ENCODE measurements at regions not wholly inside any gene's neighbourhood (a gene's known extent, or its start where the extent isn't known, plus 50 kb on each side); places are given as distances from the start of the nearest gene placed in this dataset.

GRCh38 chr17:79325709-79326430 is 251.2 kb downstream of the ENGASE start:
- H3K27ac ChIP-seq (ENCODE audit: low read length): no peak overlapping the region

GRCh38 chr17:79324194-79324593 is 249.6 kb downstream of the ENGASE start:
- no peaks in the 10 kb centered on the region for H3K9me3 ChIP-seq (ENCODE audit: control insufficient read depth in 1 of 2, low read length in 2 of 2)
- no peaks in the 10 kb centered on the region for H3K27me3 ChIP-seq (ENCODE audit: low read depth, low read length)
- H3K4me3 ChIP-seq (ENCODE audit: low read depth in 1 of 2, low read length in 2 of 2): no peak overlapping the region
- no peak overlapping the region for H3K27ac ChIP-seq (ENCODE audit: low read length)
- peaks cover 0 to 5% of the 10 kb centered on the region in 2 donors for H3K36me3 ChIP-seq (ENCODE audit: control insufficient read depth in 1 of 2, insufficient read depth in 2 of 2, low read length in 2 of 2)
- no peaks in the 10 kb centered on the region for H3K4me1 ChIP-seq (ENCODE audit: control insufficient read depth in 1 of 2, insufficient read depth in 2 of 2, low read length in 2 of 2)

More at GRCh38 chr17:79325709-79326430, 251.2 kb downstream of the ENGASE start:
- H3K9me3 ChIP-seq (ENCODE audit: control insufficient read depth in 1 of 2, low read length in 2 of 2): no peaks in the 10 kb centered on the region
- H3K4me1 ChIP-seq (ENCODE audit: control insufficient read depth in 1 of 2, insufficient read depth in 2 of 2, low read length in 2 of 2): no peaks in the 10 kb centered on the region
- peaks cover 0 to 5% of the 10 kb centered on the region in 2 donors for H3K36me3 ChIP-seq (ENCODE audit: control insufficient read depth in 1 of 2, insufficient read depth in 2 of 2, low read length in 2 of 2)
- no peaks in the 10 kb centered on the region for H3K27me3 ChIP-seq (ENCODE audit: low read depth, low read length)
- no peak overlapping the region for H3K4me3 ChIP-seq (ENCODE audit: low read depth in 1 of 2, low read length in 2 of 2)

DNA sequence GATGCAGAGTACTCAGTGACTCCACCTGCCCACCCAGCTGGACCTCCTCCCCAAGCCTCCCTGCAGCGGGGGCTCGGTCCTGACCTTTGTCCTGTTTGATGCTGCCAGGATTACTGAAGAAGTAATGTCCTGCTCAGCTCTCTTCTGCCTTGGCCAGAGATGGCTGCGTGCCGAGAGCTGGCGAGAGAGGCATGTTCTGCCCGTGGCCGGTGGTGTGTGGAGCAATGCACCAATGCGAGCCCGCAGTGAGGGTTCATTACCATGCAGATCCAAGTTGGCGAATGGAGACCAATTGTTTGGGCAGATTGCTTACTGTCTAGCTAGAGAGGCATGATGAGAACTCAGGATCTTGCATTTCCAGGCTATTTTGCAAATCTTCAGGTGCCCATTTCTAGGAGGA is 248.9 kb downstream of the ENGASE start:
- Histone ChIP-seq H3K4me1 (ENCODE audit: control insufficient read depth in 1 of 2, insufficient read depth in 2 of 2, low read length in 2 of 2) (no peaks in the 10 kb centered on the region), H3K4me3 (ENCODE audit: low read depth in 1 of 2, low read length in 2 of 2) (no peak overlapping the region), H3K9me3 (ENCODE audit: control insufficient read depth in 1 of 2, low read length in 2 of 2) (no peaks in the 10 kb centered on the region), H3K36me3 (ENCODE audit: control insufficient read depth in 1 of 2, insufficient read depth in 2 of 2, low read length in 2 of 2) (peaks cover 0 to 5% of the 10 kb centered on the region in 2 donors), H3K27ac (ENCODE audit: low read length) (no peak overlapping the region), H3K27me3 (ENCODE audit: low read depth, low read length) (no peaks in the 10 kb centered on the region)

- Histone ChIP-seq H3K36me3 (ENCODE audit: control insufficient read depth in 1 of 2, insufficient read depth in 2 of 2, low read length in 2 of 2) (peaks cover 0 to 5% of the 10 kb centered on the region in 2 donors), H3K27ac (ENCODE audit: low read length) (no peak overlapping the region), H3K9me3 (ENCODE audit: control insufficient read depth in 1 of 2, low read length in 2 of 2) (no peaks in the 10 kb centered on the region), H3K4me3 (ENCODE audit: low read depth in 1 of 2, low read length in 2 of 2) (no peak overlapping the region), H3K27me3 (ENCODE audit: low read depth, low read length) (no peaks in the 10 kb centered on the region), H3K4me1 (ENCODE audit: control insufficient read depth in 1 of 2, insufficient read depth in 2 of 2, low read length in 2 of 2) (no peaks in the 10 kb centered on the region)
Observed at GRCh38 chr17:79322211-79323123, 247.8 kb downstream of the ENGASE start.

DNA sequence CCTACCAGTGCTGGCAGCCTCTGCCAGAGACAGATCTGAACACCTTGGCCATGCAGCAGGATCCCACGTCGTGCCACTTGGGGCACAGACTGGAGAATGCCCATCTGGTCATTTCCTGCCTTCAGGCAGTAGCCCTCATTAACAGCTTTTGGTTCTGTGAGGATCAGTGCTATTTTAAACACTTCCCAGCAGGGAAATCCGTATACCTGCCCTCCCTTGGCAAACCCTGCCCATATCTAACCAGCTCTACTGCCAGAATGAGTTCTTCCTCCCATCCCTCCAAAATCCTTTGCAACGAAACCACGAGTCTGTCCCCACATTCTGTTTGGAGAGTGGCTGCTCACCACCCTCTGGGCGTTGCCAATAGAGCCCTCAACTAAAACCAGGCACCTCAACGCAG is 245.7 kb downstream of the ENGASE start:
- Histone ChIP-seq H3K4me3 (ENCODE audit: low read depth in 1 of 2, low read length in 2 of 2) (no peak overlapping the region), H3K27ac (ENCODE audit: low read length) (no peak overlapping the region), H3K4me1 (ENCODE audit: control insufficient read depth in 1 of 2, insufficient read depth in 2 of 2, low read length in 2 of 2) (no peaks in the 10 kb centered on the region), H3K36me3 (ENCODE audit: control insufficient read depth in 1 of 2, insufficient read depth in 2 of 2, low read length in 2 of 2) (peaks cover 0 to 5% of the 10 kb centered on the region in 2 donors), H3K27me3 (ENCODE audit: low read depth, low read length) (no peaks in the 10 kb centered on the region), H3K9me3 (ENCODE audit: control insufficient read depth in 1 of 2, low read length in 2 of 2) (no peaks in the 10 kb centered on the region)

GRCh38 chr17:79317916-79318315 is 243.3 kb downstream of the ENGASE start:
- Histone ChIP-seq H3K9me3 (ENCODE audit: control insufficient read depth in 1 of 2, low read length in 2 of 2) (no peaks in the 10 kb centered on the region), H3K4me3 (ENCODE audit: low read depth in 1 of 2, low read length in 2 of 2) (no peak overlapping the region), H3K27me3 (ENCODE audit: low read depth, low read length) (no peaks in the 10 kb centered on the region), H3K4me1 (ENCODE audit: control insufficient read depth in 1 of 2, insufficient read depth in 2 of 2, low read length in 2 of 2) (no peaks in the 10 kb centered on the region), H3K36me3 (ENCODE audit: control insufficient read depth in 1 of 2, insufficient read depth in 2 of 2, low read length in 2 of 2) (no peaks in the 10 kb centered on the region), H3K27ac (ENCODE audit: low read length) (no peak overlapping the region)

- H3K4me3 ChIP-seq (ENCODE audit: low read depth in 1 of 2, low read length in 2 of 2): no peak overlapping the region
- no peak overlapping the region for H3K27ac ChIP-seq (ENCODE audit: low read length)
- H3K9me3 ChIP-seq (ENCODE audit: control insufficient read depth in 1 of 2, low read length in 2 of 2): no peaks in the 10 kb centered on the region
- no peaks in the 10 kb centered on the region for H3K27me3 ChIP-seq (ENCODE audit: low read depth, low read length)
- H3K36me3 ChIP-seq (ENCODE audit: control insufficient read depth in 1 of 2, insufficient read depth in 2 of 2, low read length in 2 of 2): no peaks in the 10 kb centered on the region
- no peaks in the 10 kb centered on the region for H3K4me1 ChIP-seq (ENCODE audit: control insufficient read depth in 1 of 2, insufficient read depth in 2 of 2, low read length in 2 of 2)
Observed at GRCh38 chr17:79316805-79317204, 242.2 kb downstream of the ENGASE start.

DNA sequence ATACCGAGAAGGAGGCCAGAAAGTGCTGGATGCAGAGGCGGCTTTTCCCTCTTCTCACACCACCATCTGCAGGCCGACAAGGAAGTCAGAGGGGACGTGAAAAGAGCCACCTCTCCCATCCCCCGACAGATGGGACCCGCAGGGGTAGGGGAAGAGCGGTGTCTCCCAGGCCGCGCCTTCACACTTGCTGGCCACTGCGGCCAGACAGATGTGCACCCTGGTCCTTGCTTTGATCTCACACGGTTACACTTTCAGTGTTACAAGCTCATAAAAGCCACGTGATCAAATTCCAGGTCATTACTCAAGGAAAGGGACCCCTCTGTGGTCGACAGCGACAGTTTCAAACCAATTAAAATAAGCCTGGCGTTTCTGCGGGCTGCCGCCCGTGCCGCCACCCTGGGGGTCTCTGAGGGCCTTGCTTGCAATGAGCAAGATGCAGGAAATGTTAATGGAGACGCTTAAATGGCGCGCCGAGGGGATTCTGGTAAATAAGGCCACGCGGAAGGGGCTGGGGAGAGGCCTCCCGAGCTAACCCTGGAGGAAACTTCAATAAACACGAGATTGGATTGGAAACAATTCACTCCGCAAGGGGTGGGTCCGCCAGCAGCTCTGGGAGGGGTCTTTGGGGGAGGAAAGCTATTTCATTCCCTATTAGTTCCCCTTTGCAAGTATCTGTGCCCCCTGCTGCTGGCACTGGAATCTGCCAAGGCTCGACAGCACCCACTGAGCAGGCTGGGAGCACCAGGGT is 240.9 kb downstream of the ENGASE start:
- no peak overlapping the region for H3K27ac ChIP-seq (ENCODE audit: low read length)
- no peak overlapping the region for H3K4me3 ChIP-seq (ENCODE audit: low read depth in 1 of 2, low read length in 2 of 2)
- no peaks in the 10 kb centered on the region for H3K4me1 ChIP-seq (ENCODE audit: control insufficient read depth in 1 of 2, insufficient read depth in 2 of 2, low read length in 2 of 2)
- H3K9me3 ChIP-seq (ENCODE audit: control insufficient read depth in 1 of 2, low read length in 2 of 2): no peaks in the 10 kb centered on the region
- no peaks in the 10 kb centered on the region for H3K27me3 ChIP-seq (ENCODE audit: low read depth, low read length)
- H3K36me3 ChIP-seq (ENCODE audit: control insufficient read depth in 1 of 2, insufficient read depth in 2 of 2, low read length in 2 of 2): no peaks in the 10 kb centered on the region

DNA sequence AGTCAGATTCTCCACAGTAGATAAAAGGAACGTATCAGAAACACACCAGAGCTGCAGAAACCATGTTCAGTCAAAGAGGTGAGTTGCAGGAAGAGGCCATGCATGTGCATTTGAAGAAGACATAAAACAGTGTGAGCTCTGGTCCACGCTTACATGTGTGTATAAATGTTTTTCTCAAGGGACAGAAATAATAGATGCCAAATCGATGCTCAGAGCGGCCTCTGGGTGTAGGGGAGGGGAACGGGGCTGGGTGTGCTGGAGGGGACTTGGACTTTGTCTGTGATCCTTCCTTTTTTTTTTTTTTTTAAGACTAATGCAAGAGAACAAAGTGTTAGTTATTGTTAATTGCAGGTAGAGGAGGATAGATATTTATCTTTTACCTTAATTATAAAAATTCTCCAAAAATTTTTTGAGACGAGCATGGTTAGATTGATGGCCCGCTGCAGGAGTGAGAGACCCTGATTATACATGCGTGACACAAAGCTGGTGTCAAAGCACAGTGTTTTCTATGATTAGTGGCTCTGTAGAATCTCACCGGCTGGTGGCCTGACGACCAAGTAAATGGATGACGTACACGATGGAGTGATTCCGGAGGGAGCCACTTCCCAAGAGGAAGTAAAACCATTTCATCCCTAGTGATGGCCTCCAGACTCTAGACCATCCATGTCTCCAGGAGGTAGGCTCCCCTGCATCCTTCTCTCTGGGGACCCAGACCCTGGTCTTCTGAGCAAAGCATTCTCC is 240.2 kb downstream of the ENGASE start:
- H3K27ac ChIP-seq (ENCODE audit: low read length): no peak overlapping the region
- H3K9me3 ChIP-seq (ENCODE audit: control insufficient read depth in 1 of 2, low read length in 2 of 2): no peaks in the 10 kb centered on the region
- no peak overlapping the region for H3K4me3 ChIP-seq (ENCODE audit: low read depth in 1 of 2, low read length in 2 of 2)
- H3K36me3 ChIP-seq (ENCODE audit: control insufficient read depth in 1 of 2, insufficient read depth in 2 of 2, low read length in 2 of 2): no peaks in the 10 kb centered on the region
- no peaks in the 10 kb centered on the region for H3K4me1 ChIP-seq (ENCODE audit: control insufficient read depth in 1 of 2, insufficient read depth in 2 of 2, low read length in 2 of 2)
- H3K27me3 ChIP-seq (ENCODE audit: low read depth, low read length): no peaks in the 10 kb centered on the region

- H3K27ac ChIP-seq (ENCODE audit: low read length): no peak overlapping the region
- H3K4me3 ChIP-seq (ENCODE audit: low read depth in 1 of 2, low read length in 2 of 2): no peak overlapping the region
- H3K27me3 ChIP-seq (ENCODE audit: low read depth, low read length): no peaks in the 10 kb centered on the region
- no peaks in the 10 kb centered on the region for H3K36me3 ChIP-seq (ENCODE audit: control insufficient read depth in 1 of 2, insufficient read depth in 2 of 2, low read length in 2 of 2)
- no peaks in the 10 kb centered on the region for H3K9me3 ChIP-seq (ENCODE audit: control insufficient read depth in 1 of 2, low read length in 2 of 2)
- peaks cover 0 to 11% of the 10 kb centered on the region in 2 donors for H3K4me1 ChIP-seq (ENCODE audit: control insufficient read depth in 1 of 2, insufficient read depth in 2 of 2, low read length in 2 of 2)
Observed at GRCh38 chr17:79311373-79311772, 236.7 kb downstream of the ENGASE start.

Data from muscle layer of duodenum (tissue), 2 donors.